Erythroblast (primary cell): ENCODE measurements at regions not wholly inside any gene's neighbourhood (a gene's known extent, or its start where the extent isn't known, plus 50 kb on each side); places are given as distances from the start of the nearest gene placed in this dataset.
"Not testable (repeated sequence)": the region's sequence is repeated elsewhere in the genome, so short reads cannot be mapped to it uniquely, and the experiment has no call there.

Experiments
- GATA1 ChIP-seq: IDR thresholded peaks from 2 replicates; pipeline ENCODE4 v1.6.1; 2011; ENCODE audit warnings: low read depth, mild to moderate bottlenecking, control low read depth, low read length, moderate library complexity
- POLR2A ChIP-seq: IDR thresholded peaks from 2 replicates; pipeline ENCODE4 v1.6.1; 2011; ENCODE audit warnings: mild to moderate bottlenecking, low read length

GRCh38 chr3:81329835-81330234 is 431.6 kb downstream of the GBE1 start:
- TF ChIP-seq POLR2A, GATA1: not testable (repeated sequence)
